Muscle of back (tissue), 3 donors: ENCODE measurements at regions not wholly inside any gene's neighbourhood (a gene's known extent, or its start where the extent isn't known, plus 50 kb on each side); places are given as distances from the start of the nearest gene placed in this dataset.
"Not testable (repeated sequence)": the region's sequence is repeated elsewhere in the genome, so short reads cannot be mapped to it uniquely, and the experiment has no call there.

Source experiments
- DNase-seq, 3 donors: peaks; one replicate each; pipeline versions ENCODE4 v3.0.0 to v3.0.0-alpha.2; 2013

DNA sequence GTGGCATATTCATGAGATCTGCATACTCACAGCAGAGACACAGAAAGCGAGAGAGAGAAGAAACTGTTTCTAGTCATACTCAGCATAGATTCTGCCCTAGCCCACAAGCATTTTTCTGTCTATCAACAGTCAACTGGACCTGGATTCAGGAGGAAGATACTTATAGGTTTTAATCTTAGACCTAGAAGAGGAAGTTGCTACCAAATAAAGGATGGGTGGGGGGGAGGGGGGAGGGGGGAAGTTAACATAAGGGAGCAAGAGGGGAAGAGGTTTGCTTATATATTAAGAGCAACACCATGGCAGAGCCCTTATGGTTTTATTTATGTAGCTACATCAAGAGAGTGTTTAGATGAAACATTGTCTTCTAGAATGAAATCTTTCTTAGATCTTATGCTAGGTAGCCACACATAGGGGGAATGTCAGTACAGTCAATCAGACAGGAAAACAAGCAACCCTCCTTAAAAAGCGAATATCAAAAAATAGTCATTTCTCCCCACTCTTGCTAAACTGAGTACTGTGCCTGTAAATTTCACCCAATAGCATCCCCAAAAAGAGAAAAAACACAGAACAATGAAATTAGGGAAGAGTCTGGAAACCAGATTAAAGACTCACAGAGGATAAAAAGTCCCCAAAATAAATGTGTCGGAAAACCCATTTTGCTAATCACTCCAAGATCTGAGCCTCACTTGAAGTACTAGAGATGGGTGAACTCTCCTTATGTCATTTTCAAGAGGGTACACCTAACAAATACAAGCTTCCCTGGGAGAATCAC is 192.7 kb upstream of the NR4A3 start:
- DNase-seq, result no peak

DNA sequence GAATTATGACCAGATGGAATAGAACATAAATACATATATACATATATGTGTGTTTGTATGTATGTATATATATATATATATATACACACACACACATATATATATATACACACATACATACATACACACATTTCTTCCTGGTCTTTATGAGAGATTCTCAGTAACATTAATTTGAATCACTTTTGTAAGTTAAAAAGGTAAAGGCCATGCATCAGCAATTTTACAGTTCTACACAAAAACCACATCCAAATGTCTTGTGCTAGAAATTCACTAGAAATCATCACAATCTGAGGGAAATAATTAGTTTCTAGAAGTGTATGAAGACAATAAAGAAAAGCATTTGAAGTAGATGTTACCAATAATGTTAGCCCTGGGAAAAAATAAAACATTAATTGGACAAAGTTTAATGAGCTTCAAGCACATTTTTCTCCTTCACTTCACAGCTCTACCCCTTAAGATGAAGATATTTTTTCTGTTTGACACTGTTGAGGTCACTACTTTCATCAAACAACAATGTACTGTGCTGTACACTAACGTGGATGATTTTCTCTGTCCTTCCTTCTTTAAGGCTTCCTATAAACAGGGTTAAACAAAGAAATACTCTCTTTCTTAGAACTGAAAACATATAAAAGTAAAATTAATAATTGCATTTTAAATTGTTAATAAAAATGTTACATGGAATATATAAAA is 189.2 kb upstream of the NR4A3 start:
- no peak for DNase-seq

DNA sequence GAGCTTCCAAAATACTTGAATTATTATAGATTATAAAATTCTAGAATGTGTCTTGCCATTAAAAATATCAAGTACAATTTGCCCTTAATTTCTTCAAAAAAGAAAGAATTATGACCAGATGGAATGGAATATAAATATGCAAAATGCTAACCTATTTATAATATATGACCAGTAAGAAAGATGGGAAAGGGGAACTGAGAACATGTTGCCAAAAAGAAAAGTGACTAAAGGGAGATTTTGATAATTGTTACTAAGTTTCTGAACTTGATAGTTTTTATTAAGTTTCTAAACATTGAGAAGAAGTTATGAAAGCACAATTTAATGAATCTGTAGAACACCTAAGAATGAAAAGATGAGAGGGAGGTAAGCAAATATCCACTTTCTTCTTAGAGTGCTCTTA is 188.4 kb upstream of the NR4A3 start:
- no peak for DNase-seq

DNA sequence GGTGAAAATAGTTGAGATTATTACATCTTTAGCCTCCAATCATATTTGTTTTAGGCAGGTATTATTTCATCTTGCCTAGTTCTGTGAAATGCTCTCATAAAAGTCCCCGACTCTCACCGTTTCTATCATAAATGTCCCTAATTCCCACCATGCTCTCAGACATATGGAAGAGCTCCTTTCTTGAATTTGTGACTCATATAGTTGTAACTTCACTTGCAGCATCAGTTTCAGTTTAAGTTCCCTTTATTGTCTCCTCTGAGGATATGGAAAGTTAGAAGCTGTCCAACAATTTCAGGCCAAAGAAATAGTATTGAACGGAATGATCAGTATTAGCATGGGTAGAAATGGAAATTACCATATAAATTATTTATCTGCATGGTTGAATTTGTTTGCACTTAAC is 187.5 kb upstream of the NR4A3 start:
- peak; percentile 10 to 57 (median 34) for DNase-seq

DNA sequence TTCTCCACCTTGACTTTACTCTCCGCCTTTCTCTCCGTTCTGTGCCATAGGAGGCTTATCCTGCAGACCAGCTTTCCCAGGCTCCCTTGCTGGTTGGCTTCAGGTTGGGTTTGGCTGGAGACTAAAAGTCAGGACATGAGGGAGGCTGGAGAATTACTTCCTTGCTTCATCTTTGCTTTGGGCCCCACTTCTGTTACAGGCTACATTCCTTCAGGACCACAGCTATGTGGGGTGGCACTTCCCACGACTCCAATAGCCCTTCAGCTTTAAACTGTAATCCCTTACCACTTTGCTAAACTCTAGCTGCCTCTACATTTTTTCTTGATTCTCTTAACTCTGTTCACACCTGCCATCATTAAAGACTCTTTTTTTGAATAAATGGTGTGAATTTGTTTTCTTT is 186.7 kb upstream of the NR4A3 start:
- DNase-seq, result peak in 1 of 3 donors; percentile 3

DNA sequence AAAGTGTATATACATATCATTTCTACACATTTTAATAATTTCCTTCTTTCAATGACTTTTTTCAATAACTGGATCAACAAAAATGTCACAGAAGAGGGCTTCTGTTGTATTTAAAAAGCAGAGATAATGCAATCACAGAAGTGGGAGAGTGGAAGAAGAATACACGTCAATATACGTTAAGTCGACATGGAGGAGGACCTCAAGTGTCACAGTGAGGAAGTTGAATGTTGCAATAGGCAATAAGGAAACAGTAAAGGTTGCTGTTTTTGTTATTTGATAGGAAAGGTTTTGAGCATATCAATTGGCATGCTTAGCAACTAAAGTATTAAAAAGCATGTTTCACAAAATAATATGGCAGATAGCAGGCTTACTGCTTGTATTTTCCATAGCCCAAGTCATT is 184.0 kb upstream of the NR4A3 start:
- no peak for DNase-seq

DNA sequence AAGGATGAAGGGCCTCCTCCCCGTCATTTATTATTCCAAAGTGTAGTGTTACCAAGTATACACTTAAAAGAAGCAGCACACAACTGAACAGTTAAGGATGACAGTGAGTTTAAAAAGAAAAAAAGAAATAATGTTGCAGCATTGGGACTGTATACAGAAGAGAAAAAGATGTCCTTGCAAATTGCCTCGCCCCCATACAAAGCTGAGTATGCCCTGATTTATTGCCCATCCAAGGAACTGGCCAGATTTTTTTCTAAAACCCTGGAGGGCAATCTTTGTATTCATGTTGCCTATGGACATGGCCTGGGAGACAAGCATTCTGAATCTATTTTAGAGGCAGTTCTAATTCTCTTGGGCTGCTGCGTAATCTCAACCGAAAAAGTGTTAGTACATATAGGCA is 182.7 kb upstream of the NR4A3 start:
- no peak for DNase-seq

DNA sequence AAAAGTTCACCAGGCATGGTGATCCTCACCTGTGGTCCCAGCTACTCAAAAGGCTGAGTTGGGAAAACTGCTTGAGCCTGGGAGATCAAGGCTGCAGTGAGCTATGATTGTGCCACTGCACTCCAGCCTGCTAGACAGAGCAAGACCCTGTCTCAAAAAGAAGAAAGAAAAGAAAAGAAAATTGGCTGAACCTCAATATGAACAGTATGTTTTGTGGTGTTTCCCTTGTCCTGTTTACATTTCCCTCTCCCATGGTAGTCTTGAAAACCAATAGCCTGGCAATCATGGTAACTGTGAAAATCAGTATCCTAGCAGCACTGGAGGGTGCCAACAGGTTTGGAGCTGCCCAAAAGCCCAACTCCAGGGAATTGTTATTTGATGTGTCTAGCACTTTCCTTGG is 174.1 kb upstream of the NR4A3 start:
- DNase-seq, result no peak

DNA sequence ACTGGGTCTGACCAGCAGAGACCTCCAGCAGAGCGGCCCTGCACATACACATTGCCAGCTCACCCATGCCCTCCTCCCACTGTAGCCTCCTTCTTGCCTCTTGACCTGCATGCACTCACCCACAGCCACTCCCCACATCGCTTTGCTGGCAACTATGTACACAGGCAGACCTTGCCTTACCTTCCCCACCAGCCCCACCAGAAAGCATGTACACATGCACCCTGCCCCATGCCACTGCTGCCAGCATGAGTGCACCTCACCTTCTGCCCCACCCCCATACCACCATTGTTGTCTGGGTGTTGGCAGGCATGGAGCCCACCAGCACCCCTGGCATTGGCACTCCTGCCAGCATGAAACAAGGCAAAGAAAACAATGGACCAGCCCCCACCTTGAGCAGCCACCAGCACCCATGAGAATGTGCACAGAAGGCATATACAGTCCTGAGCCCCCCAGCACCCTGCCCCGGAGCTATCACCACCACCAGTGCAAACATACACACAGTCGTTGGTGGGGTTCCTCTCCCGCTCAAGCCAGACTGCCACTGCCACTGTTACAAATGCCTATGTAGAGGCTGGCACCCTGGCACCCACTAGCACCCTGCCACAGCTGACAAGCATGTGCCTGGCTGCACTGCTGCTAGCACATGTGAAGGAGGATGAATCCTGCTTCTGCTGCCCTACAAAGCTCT is 171.4 kb upstream of the NR4A3 start:
- DNase-seq, result no peak

DNA sequence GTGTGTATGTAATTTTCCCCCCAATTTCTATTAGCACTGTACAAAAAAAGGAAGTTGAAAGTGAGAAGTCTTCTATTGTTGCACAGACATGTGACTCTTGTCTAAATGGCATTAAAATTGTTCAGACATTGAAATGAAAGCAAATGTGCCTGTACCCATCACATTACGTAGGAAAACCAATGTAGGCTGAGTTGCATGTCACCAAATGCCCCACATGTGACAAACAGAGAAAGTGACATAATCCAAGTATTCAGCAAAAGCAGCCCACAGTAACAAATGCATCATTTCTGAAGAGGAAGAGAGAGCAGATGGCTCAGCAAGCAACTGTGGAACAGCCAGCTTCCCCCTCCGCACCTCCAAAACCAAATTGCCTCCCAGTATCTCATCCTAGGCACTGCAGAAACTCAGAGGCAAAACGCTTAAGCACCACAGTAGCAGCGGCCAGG is 161.5 kb upstream of the NR4A3 start:
- DNase-seq, result peak in 2 of 3 donors; percentile 6 to 35

DNA sequence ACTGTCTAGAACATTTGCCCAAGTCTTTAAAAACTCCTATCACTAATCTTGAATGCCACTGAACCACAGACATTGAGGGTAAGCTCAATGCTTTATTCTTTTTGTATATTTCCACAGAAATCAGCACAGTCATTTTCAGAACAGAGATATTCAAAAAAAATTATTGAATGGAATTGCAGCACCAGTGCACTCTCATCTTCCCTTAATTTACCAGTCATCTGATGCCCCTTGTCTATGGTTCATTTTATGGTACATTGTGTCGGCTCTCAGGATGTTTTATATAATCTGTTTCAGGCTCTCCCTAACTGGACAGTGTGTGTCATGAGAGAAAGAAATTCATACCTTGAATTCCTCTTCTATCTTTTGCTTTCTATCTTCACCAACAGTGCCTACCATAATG is 158.4 kb upstream of the NR4A3 start:
- no peak for DNase-seq

DNA sequence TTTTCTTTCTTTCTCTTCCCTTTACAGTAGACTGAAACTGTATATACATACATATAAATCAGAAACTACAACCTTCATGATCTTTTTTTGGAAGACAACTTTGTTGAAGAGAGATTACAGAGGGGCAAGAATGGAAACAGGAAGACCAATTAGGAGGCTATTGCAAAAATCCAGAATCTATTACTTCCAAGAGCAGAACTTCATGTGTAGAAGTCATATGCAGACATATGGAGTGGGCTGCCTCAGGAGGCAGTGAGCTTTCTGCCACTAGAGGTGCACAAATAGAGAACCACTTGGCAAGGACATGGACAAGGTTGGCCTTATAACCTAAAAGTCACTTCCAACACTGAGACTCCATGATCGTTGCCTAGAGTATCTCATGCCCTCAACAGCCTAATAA is 157.8 kb upstream of the NR4A3 start:
- DNase-seq, result no peak

DNA sequence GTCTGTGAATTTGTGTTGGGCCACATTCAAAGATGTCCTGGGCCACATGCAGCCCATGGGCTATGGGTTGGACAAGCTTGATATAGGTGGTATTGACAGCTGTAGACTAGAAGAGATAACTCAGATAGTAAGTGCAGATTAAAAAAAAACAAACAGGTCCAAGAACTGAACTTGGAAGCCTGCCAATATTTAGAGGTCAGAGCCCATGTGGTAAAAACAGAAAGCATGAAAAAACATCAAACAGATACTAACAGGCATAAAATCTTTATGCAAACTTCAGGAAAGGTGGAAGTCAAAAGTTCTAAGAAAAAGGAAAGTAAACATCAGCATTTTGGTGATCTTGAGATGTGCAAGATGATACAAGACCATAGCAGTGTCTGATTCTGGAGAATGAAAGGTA is 155.1 kb upstream of the NR4A3 start:
- DNase-seq, result no peak

DNA sequence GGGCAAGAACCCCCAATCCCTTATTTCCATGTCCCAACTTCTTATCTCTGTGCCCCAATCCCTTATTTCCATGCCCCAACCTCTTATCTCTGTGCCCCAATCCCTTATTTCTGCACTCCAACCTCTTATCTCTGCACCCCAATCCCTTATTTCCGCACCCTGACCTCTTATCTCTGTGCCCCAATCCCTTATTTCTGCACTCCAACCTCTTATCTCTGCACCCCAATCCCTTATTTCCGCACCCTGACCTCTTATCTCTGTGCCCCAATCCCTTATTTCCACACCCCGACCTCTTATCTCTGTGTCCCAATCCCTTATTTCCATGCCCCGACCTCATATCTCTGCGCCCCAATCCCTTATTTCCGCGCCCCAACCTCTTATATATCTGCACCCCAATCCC is 150.8 kb upstream of the NR4A3 start:
- DNase-seq, result not testable (repeated sequence)

DNA sequence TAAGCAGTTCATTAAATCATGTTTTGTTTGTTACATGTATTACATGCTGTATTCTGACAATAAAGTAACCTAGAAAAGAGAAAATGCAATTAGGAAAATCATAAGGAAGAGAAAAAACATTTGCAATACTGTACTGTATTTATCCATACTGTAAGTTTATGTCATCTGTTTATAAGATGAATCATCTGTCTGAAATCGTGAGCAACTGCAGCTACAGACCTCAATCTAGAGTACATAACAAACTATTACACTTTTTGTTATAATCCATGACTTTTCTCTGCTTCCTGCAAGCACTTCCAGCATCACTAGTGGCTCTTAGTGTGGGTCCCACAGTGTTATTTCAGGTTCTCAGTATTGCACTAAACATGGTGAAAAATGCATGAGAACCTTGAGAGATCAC is 144.4 kb upstream of the NR4A3 start:
- no peak for DNase-seq

DNA sequence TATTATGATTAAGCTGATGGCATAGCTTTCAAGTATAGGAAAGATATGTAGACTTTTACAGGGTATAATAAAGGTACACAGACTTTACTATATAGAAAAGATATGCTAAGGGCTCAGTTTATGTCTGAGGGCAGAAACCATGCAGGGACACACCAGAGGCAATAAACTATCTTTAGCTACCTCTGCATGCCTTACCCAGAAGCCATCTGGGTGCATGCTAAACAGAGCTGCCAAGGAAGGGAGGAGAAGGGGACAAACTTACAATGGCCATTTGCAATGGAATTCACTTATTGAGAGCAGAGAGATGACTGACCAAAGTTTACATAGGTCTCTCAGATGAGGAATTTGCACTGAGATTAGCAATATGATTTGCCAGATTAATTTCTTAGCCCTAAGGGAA is 143.1 kb upstream of the NR4A3 start:
- DNase-seq, result no peak

DNA sequence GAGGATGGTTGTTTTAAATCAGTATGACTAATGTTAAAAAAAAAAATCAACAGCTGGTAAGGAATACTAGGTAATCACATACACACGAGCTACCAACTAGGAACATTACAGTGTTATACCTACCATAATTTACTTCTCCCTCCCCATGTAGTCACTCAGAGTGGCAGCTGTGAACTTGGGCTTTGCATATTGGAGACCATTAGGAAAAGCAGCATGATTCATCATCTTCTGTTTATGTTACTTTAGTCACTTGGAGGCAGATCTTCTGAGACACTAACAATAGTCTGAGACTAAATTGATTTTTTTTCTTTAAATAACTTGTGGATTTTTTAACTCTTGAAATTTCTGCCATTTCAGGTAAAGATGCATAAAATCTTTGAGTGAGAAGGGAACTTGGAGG is 141.5 kb upstream of the NR4A3 start:
- DNase-seq, result peak in 1 of 3 donors; percentile 20

DNA sequence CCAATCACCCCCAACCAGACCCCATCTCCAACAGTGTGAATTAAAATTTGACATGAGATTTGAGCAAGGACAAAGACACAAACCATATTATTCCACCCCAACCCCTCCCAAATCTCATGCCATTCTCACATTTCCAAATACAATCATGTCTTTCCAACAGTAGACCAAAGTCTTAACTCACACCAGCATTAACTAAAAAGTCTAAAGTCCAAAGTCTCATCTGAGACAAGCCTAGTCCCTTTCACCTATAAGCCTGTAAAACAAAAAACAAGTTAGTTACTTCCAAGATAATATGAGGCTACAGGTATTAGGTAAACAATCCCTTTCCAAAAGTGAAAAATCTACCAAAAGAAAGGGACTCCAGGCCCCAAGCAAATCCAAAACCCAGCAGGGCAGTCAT is 140.6 kb upstream of the NR4A3 start:
- no peak for DNase-seq

DNA sequence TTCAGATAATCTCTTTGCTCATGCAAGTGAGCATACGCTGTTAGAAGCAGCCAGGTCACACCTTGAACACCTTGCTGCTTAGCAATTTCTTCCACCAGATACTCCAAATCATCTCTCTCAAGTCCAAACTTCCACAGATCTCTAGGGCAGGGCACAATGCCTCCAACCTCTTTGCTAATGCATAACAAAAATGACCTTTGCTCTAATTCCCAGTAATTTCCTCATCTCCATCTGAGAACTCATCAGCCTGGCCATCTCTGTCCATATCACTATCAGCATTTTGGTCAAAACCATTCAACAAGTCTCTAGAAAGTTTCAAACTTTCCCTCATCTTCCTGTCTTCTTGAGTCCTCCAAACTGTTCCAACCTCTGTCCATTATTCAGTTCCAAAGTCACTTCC is 139.3 kb upstream of the NR4A3 start:
- no peak for DNase-seq

DNA sequence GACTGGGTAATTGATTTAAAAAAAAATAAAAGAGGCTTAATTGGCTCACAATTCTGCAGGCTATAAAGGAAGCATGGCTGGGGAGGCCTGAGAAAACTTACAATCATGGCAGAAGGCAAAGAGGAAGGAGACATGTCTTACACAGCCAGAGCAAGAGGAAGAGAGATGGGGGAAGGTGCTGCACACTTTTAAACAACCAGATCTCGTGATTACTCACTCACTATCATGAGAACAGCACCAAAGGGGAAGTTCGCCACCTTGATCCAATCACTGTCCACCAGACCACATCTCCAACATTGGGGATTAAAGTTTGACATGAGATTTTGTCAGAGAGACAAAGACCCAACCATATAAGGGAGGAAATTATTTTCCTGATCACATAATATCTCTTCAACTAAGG is 138.8 kb upstream of the NR4A3 start:
- no peak for DNase-seq

DNA sequence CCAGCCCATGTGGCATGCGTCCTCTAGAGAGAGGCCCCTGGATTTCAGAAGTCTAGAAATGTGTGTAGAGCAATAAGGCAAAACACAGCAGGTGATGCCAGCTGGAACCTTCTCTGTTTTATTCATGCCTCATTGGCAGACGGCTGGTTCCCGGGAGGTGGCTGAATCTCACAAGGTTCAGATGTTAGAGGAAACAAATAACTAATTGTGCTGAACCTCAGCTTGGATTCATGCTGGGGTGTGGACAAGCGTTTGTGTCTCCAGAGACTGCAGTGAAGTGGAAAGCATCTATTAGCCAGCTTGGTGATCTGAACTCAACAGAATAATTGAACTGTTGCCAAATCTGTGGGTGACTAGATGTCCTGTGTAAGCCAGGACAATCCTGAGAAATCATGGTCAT is 131.1 kb upstream of the NR4A3 start:
- DNase-seq, result peak in 1 of 3 donors; percentile 3

DNA sequence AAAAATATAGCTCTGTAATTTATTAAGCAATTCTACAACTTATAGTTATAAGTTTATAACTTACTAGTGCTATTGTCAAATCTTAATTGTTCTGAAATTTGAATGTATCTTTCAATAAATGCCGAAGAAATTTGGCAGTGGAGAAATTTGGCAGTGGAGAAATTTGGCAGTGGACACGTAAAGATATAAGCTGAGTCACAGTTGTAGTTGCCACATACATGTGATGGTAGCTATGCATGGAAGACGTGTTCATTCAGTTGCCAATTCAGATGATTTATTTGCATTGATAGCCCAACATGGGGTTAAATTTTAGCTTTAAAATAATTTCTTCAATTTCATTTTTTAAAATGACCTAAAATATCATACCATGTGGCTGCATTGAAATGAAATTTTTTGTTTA is 127.8 kb upstream of the NR4A3 start:
- DNase-seq, result no peak

DNA sequence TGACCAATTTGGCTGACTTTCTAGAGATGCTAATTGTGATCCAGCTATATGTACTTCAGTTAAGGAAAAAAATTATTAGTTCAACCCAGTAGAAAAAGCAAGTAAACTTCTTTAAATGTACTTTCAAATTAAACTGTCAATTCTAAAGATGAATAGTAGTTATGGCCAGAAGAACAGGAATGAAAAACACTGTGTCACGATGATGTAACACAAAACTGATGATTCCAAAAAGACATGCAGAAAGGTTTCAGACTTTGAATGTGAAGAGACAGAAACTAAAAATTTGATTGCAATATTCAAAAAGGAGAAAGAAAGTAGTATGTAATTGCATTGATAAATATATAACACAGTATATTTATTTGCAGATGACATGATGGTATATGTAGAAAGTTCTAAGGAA is 127.3 kb upstream of the NR4A3 start:
- DNase-seq, result no peak
